Neural cell (in vitro differentiated cells): ENCODE measurements at regions not wholly inside any gene's neighbourhood (a gene's known extent, or its start where the extent isn't known, plus 50 kb on each side); places are given as distances from the start of the nearest gene placed in this dataset.

Source experiments
- CTCF ChIP-seq: fragments of 450-650 bp; IDR thresholded peaks from 2 replicates; pipeline ENCODE4 v1.5.1; 2014; ENCODE audit warnings: antibody characterized with exemption, mild to moderate bottlenecking, moderate library complexity; ENCODE audit not compliant: poor library complexity, severe bottlenecking
- EP300 ChIP-seq: fragments of 450-650 bp; conservative IDR thresholded peaks from 2 replicates; pipeline ENCODE4 v1.6.1; 2014; ENCODE audit warnings: antibody characterized with exemption, mild to moderate bottlenecking, moderate library complexity; ENCODE audit not compliant: poor library complexity, severe bottlenecking
- EZH2 ChIP-seq: fragments of 200-600, 300-800 bp; shearing (Covaris generic), sonication (generic); IDR thresholded peaks from 2 replicates; pipeline ENCODE4 v1.6.1; 2014; ENCODE audit warnings: antibody characterized with exemption, low read length, borderline replicate concordance, mild to moderate bottlenecking; ENCODE audit not compliant: insufficient read depth, poor library complexity, severe bottlenecking
- POLR2AphosphoS5 ChIP-seq: IDR thresholded peaks from 2 replicates; pipeline ENCODE4 v1.6.1; 2012
- RAD21 ChIP-seq: fragments of 450-650 bp; conservative IDR thresholded peaks from 2 replicates; pipeline ENCODE4 v1.6.1; 2014; ENCODE audit warnings: antibody characterized with exemption, mild to moderate bottlenecking, moderate library complexity
- REST ChIP-seq: IDR thresholded peaks from 2 replicates; pipeline ENCODE4 v1.6.1; 2012; ENCODE audit warnings: borderline replicate concordance
- TAF1 ChIP-seq: IDR thresholded peaks from 2 replicates; pipeline ENCODE4 v1.6.1; 2012; ENCODE audit warnings: low read depth

- no peak for TF ChIP-seq EZH2
- TF ChIP-seq REST = no peak
- TF ChIP-seq POLR2AphosphoS5 = no peak
- TF ChIP-seq CTCF = no peak
- TF ChIP-seq TAF1 = no peak
- no peak for TF ChIP-seq RAD21
- no peak for TF ChIP-seq EP300
These were observed 1002.7 kb upstream of the PCDH20 start for GRCh38 chr13:62418376-62418775.
